ENCODE measurements at regions not wholly inside any gene's neighbourhood (a gene's known extent, or its start where the extent isn't known, plus 50 kb on each side); places are given as distances from the start of the nearest gene placed in this dataset.
A peak's percentile ranks its signal among the peaks of the same experiment; 100 is the strongest.

DNA sequence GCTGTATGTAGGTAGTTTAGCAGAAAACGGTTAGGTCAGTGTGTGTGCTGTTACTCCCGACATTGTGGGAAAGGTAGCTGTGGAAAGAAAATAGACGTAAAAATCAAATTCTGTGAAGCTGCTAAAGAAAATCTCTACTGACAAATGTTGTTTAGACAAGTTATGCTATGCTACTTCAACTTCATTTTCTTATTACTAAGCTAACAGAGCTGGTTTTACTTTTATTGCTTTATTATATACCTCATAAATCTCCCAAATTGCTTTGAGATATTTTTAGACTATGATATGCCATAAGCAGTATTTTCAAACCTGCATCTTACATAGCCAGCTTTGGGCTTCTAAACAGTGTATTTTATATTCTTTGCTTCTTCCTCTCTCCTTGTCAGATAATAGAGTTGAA is 108.2 kb upstream of the PACRGL start:
- Histone ChIP-seq H3K4me2 (ENCODE audit: low read length) (no peak overlapping the region), H3K4me3 (ENCODE audit: low read length) (no peak overlapping the region), H3K4me1 (ENCODE audit: insufficient read depth, low read length) (no peaks in the 10 kb centered on the region), H2AFZ (ENCODE audit: low read length) (no peak overlapping the region), H3K27me3 (ENCODE audit: low read length) (no peaks in the 10 kb centered on the region), H3K9ac (ENCODE audit: low read length) (no peak overlapping the region), H3K79me2 (ENCODE audit: low read length) (no peaks in the 10 kb centered on the region), H3F3A (ENCODE audit: low read length, unreplicated experiment) (no peaks in the 10 kb centered on the region), H3K9me3 (ENCODE audit: low read length) (no peaks in the 10 kb centered on the region), H3K27ac (ENCODE audit: low read length) (no peak overlapping the region), H4K20me1 (ENCODE audit: low read length) (no peaks in the 10 kb centered on the region), H3K9me2 (replicated peaks; ENCODE audit: low read length) (no peaks in the 10 kb centered on the region), H3K36me3 (ENCODE audit: low read depth, low read length) (0 out of 2 replicates have a peak, but pooled peaks cover 4% of the 10 kb centered on the region)
- POLR2A ChIA-PET (ENCODE audit: unreplicated experiment), result no interaction called here
- TF ChIP-seq, protein P1, sequence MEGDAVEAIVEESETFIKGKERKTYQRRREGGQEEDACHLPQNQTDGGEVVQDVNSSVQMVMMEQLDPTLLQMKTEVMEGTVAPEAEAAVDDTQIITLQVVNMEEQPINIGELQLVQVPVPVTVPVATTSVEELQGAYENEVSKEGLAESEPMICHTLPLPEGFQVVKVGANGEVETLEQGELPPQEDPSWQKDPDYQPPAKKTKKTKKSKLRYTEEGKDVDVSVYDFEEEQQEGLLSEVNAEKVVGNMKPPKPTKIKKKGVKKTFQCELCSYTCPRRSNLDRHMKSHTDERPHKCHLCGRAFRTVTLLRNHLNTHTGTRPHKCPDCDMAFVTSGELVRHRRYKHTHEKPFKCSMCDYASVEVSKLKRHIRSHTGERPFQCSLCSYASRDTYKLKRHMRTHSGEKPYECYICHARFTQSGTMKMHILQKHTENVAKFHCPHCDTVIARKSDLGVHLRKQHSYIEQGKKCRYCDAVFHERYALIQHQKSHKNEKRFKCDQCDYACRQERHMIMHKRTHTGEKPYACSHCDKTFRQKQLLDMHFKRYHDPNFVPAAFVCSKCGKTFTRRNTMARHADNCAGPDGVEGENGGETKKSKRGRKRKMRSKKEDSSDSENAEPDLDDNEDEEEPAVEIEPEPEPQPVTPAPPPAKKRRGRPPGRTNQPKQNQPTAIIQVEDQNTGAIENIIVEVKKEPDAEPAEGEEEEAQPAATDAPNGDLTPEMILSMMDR (conservative IDR thresholded peaks at IDR 0.05; ENCODE audit: low read depth, low read length), result no peak
- TF ChIP-seq EZH2phosphoT487 (IDR thresholded peaks at IDR 0.05; ENCODE audit: borderline replicate concordance, low read length), result no peak
- no peak for TF ChIP-seq EZH2 (IDR thresholded peaks at IDR 0.05; ENCODE audit: low read length, unreplicated experiment)
- DNase-seq (no peak), ATAC-seq (no peak)
- intact Hi-C loops (cut with micrococcal nuclease), result no loop called here
- BruUV-seq (replicated peaks), result no TSS peak
- CTCF ChIA-PET, result no interaction called here

DNA sequence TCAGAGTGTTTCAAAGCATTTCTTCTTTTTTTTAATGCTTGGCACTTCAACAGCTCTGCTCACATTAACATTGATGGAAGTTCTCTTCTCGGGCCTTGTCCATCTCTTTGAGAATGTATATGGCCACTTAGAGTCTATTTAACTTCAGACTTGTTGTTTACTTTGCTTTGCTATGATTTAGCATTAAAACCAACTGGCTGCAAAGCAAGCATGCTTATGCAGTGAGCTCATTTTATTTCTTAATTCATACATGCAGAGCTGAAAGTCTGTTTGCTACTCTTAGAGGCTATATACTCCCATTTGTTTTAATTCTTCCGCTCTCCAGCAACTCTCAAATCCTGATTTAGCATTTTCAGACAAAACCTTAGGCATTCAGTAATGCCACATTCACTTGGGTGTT is 107.6 kb upstream of the PACRGL start:
- Histone ChIP-seq H3K27me3 (ENCODE audit: low read length) (no peaks in the 10 kb centered on the region), H2AFZ (ENCODE audit: low read length) (no peak overlapping the region), H3K9ac (ENCODE audit: low read length) (no peak overlapping the region), H3K9me2 (replicated peaks; ENCODE audit: low read length) (no peaks in the 10 kb centered on the region), H4K20me1 (ENCODE audit: low read length) (no peaks in the 10 kb centered on the region), H3K36me3 (ENCODE audit: low read depth, low read length) (0 out of 2 replicates have a peak, but pooled peaks cover 4% of the 10 kb centered on the region), H3K79me2 (ENCODE audit: low read length) (no peaks in the 10 kb centered on the region), H3K4me3 (ENCODE audit: low read length) (no peak overlapping the region), H3K4me1 (ENCODE audit: insufficient read depth, low read length) (no peaks in the 10 kb centered on the region), H3K9me3 (ENCODE audit: low read length) (no peaks in the 10 kb centered on the region), H3K4me2 (ENCODE audit: low read length) (no peak overlapping the region), H3K27ac (ENCODE audit: low read length) (no peak overlapping the region), H3F3A (ENCODE audit: low read length, unreplicated experiment) (no peaks in the 10 kb centered on the region)
- TF ChIP-seq, protein P1 (conservative IDR thresholded peaks at IDR 0.05; ENCODE audit: low read depth, low read length), result no peak
- TF ChIP-seq EZH2phosphoT487 (IDR thresholded peaks at IDR 0.05; ENCODE audit: borderline replicate concordance, low read length), result no peak
- ChIA-PET CTCF (no interaction called here), POLR2A (ENCODE audit: unreplicated experiment) (no interaction called here)
- ATAC-seq (peak; percentile 27; the same call in 1 of the 2 replicates), DNase-seq (no peak)
- BruUV-seq (replicated peaks), result no TSS peak
- intact Hi-C loops (cut with micrococcal nuclease), result no loop called here

DNA sequence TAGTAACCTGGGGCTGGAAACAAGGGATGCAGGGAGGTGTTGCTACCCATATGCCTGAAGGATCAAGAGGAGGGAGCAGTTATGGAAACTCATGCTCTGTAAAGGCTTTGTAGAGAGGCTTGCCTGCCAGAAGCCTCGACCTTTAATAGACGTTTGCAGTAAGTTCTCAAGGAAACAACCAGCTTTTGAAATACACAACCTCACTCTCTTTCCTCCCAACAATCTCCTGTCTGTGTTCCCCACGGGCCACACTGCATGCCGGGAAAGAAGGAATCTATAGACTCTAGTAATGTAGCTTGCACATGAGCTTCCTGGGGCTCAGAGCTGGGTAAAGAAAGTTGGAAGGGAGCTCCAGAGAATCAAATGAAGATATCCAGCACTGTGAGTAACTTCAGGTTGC is 101.6 kb upstream of the PACRGL start:
- Histone ChIP-seq H3K79me2 (ENCODE audit: low read length) (no peaks in the 10 kb centered on the region), H2AFZ (ENCODE audit: low read length) (no peak overlapping the region), H3K9ac (ENCODE audit: low read length) (no peak overlapping the region), H3K27ac (ENCODE audit: low read length) (no peak overlapping the region), H3K9me3 (ENCODE audit: low read length) (no peaks in the 10 kb centered on the region), H3K4me2 (ENCODE audit: low read length) (no peak overlapping the region), H3K4me1 (ENCODE audit: insufficient read depth, low read length) (peaks cover 6% of the 10 kb centered on the region), H4K20me1 (ENCODE audit: low read length) (no peaks in the 10 kb centered on the region), H3K27me3 (ENCODE audit: low read length) (no peaks in the 10 kb centered on the region), H3F3A (ENCODE audit: low read length, unreplicated experiment) (no peaks in the 10 kb centered on the region), H3K36me3 (ENCODE audit: low read depth, low read length) (0 out of 2 replicates have a peak, but pooled peaks cover 6% of the 10 kb centered on the region), H3K4me3 (ENCODE audit: low read length) (no peak overlapping the region), H3K9me2 (replicated peaks; ENCODE audit: low read length) (no peaks in the 10 kb centered on the region)
- TF ChIP-seq EZH2phosphoT487 (IDR thresholded peaks at IDR 0.05; ENCODE audit: borderline replicate concordance, low read length), result no peak
- TF ChIP-seq, protein P1 (conservative IDR thresholded peaks at IDR 0.05; ENCODE audit: low read depth, low read length), result no peak
- no peak for TF ChIP-seq EZH2 (IDR thresholded peaks at IDR 0.05; ENCODE audit: low read length, unreplicated experiment)
- intact Hi-C loops (cut with micrococcal nuclease), result no loop called here
- ChIA-PET CTCF (no interaction called here), POLR2A (ENCODE audit: unreplicated experiment) (no interaction called here)
- no TSS peak for BruUV-seq (replicated peaks)
- ATAC-seq (no peak), DNase-seq (no peak)
